Activated CD4-positive, alpha-beta memory T cell treated with anti-CD3 and anti-CD28 coated beads, Interleukin-2, amount 10 ng/mL, durations not matched to agents 7 days and 5 days (primary cell): ENCODE measurements at regions not wholly inside any gene's neighbourhood (a gene's known extent, or its start where the extent isn't known, plus 50 kb on each side); places are given as distances from the start of the nearest gene placed in this dataset.

Experiments used
- CTCF ChIA-PET: fragments of 350-600 bp; sonication (Branson Sonifier 250); formaldehyde crosslinking; loops from one replicate; lab custom pipeline; 2021; ENCODE audit warnings: antibody characterized with exemption, inconsistent platforms; lab: Charles Lee
- POLR2A ChIA-PET: fragments of 350-600 bp; sonication (Branson Sonifier 250); formaldehyde crosslinking; loops from one replicate; lab custom pipeline; 2021; ENCODE audit warnings: antibody characterized with exemption; lab: Charles Lee
- DNase-seq: peaks from one replicate; pipeline ENCODE4 v3.0.0-alpha.2; 2020
- H3K27ac Mint-ChIP-seq: one replicate; pipeline ENCODE4 v1.8.0; 2021; ENCODE audit warnings: mild to moderate bottlenecking, mixed read lengths
- H3K27me3 Mint-ChIP-seq: one replicate; pipeline ENCODE4 v1.8.0; 2021; ENCODE audit warnings: mixed read lengths
- H3K36me3 Mint-ChIP-seq: one replicate; pipeline ENCODE4 v1.8.0; 2021; ENCODE audit warnings: low read depth, mixed read lengths
- H3K4me1 Mint-ChIP-seq: one replicate; pipeline ENCODE4 v1.8.0; 2021; ENCODE audit warnings: mixed read lengths
- H3K4me3 Mint-ChIP-seq: one replicate; pipeline ENCODE4 v1.8.0; 2021; ENCODE audit warnings: mild to moderate bottlenecking, mixed read lengths
- H3K9me3 Mint-ChIP-seq: one replicate; pipeline ENCODE4 v1.8.0; 2021; ENCODE audit warnings: mixed read lengths

GRCh38 chr3:34858067-34858660, 781.2 kb upstream of the ARPP21 start:
- no peak for DNase-seq
- no peaks in the 10 kb centered on the region for H3K4me1 Mint-ChIP-seq
- no peak overlapping the region for H3K27ac Mint-ChIP-seq
- no peaks in the 10 kb centered on the region for H3K27me3 Mint-ChIP-seq
- no peaks in the 10 kb centered on the region for H3K9me3 Mint-ChIP-seq
- POLR2A ChIA-PET: no interaction called here
- CTCF ChIA-PET: interaction anchor here (0.7 kb wide), 1 partner anchor 282 kb away, joined by 4 read pairs; no protein-coding TSS in a partner anchor
- H3K4me3 Mint-ChIP-seq: no peak overlapping the region
- no peaks in the 10 kb centered on the region for H3K36me3 Mint-ChIP-seq

GRCh38 chr3:34859746-34860145, 779.6 kb upstream of the ARPP21 start:
- POLR2A ChIA-PET: no interaction called here
- Mint-ChIP-seq H3K4me3 (no peak overlapping the region), H3K4me1 (no peaks in the 10 kb centered on the region)

GRCh38 chr3:34862456-34862855, 776.9 kb upstream of the ARPP21 start:
- no peak for DNase-seq
- Mint-ChIP-seq H3K27me3 (no peaks in the 10 kb centered on the region), H3K36me3 (no peaks in the 10 kb centered on the region), H3K9me3 (no peaks in the 10 kb centered on the region), H3K4me1 (no peaks in the 10 kb centered on the region), H3K4me3 (no peak overlapping the region), H3K27ac (no peak overlapping the region)
- ChIA-PET POLR2A (no interaction called here), CTCF (no interaction called here)

More at GRCh38 chr3:34859746-34860145, 779.6 kb upstream of the ARPP21 start:
- DNase-seq: no peak
- H3K27me3 Mint-ChIP-seq: no peaks in the 10 kb centered on the region
- CTCF ChIA-PET: no interaction called here
- H3K36me3 Mint-ChIP-seq: no peaks in the 10 kb centered on the region
- H3K27ac Mint-ChIP-seq: no peak overlapping the region
- H3K9me3 Mint-ChIP-seq: no peaks in the 10 kb centered on the region

- CTCF ChIA-PET: no interaction called here
- H3K27ac Mint-ChIP-seq: no peak overlapping the region
- POLR2A ChIA-PET: no interaction called here
- no peaks in the 10 kb centered on the region for H3K27me3 Mint-ChIP-seq
- H3K36me3 Mint-ChIP-seq: no peaks in the 10 kb centered on the region
- no peaks in the 10 kb centered on the region for H3K4me1 Mint-ChIP-seq
- DNase-seq: no peak
- no peak overlapping the region for H3K4me3 Mint-ChIP-seq
- H3K9me3 Mint-ChIP-seq: no peaks in the 10 kb centered on the region
Measured at GRCh38 chr3:34863485-34863884, 775.8 kb upstream of the ARPP21 start.

- no peak for DNase-seq
- H3K27me3 Mint-ChIP-seq: no peaks in the 10 kb centered on the region
- no peaks in the 10 kb centered on the region for H3K36me3 Mint-ChIP-seq
- no peaks in the 10 kb centered on the region for H3K4me1 Mint-ChIP-seq
- no peak overlapping the region for H3K27ac Mint-ChIP-seq
- ChIA-PET POLR2A (no interaction called here), CTCF (no interaction called here)
- no peaks in the 10 kb centered on the region for H3K9me3 Mint-ChIP-seq
- H3K4me3 Mint-ChIP-seq: no peak overlapping the region
Measured at GRCh38 chr3:34864011-34864410, 775.3 kb upstream of the ARPP21 start.

GRCh38 chr3:34865346-34865745, 774.0 kb upstream of the ARPP21 start:
- Mint-ChIP-seq H3K36me3 (no peaks in the 10 kb centered on the region), H3K4me1 (no peaks in the 10 kb centered on the region), H3K27ac (no peak overlapping the region), H3K27me3 (no peaks in the 10 kb centered on the region), H3K4me3 (no peak overlapping the region), H3K9me3 (no peaks in the 10 kb centered on the region)
- DNase-seq: no peak
- ChIA-PET CTCF (no interaction called here), POLR2A (no interaction called here)

GRCh38 chr3:34868935-34869334, 770.4 kb upstream of the ARPP21 start:
- no peak overlapping the region for H3K4me3 Mint-ChIP-seq
- ChIA-PET CTCF (no interaction called here), POLR2A (no interaction called here)
- H3K36me3 Mint-ChIP-seq: no peaks in the 10 kb centered on the region
- no peaks in the 10 kb centered on the region for H3K4me1 Mint-ChIP-seq
- H3K9me3 Mint-ChIP-seq: no peaks in the 10 kb centered on the region
- no peak for DNase-seq
- H3K27ac Mint-ChIP-seq: no peak overlapping the region
- H3K27me3 Mint-ChIP-seq: no peaks in the 10 kb centered on the region

GRCh38 chr3:34869696-34870095, 769.6 kb upstream of the ARPP21 start:
- H3K9me3 Mint-ChIP-seq: no peaks in the 10 kb centered on the region
- ChIA-PET POLR2A (no interaction called here), CTCF (no interaction called here)
- no peaks in the 10 kb centered on the region for H3K27me3 Mint-ChIP-seq
- DNase-seq: no peak
- no peak overlapping the region for H3K27ac Mint-ChIP-seq
- no peak overlapping the region for H3K4me3 Mint-ChIP-seq
- H3K36me3 Mint-ChIP-seq: no peaks in the 10 kb centered on the region
- H3K4me1 Mint-ChIP-seq: no peaks in the 10 kb centered on the region

GRCh38 chr3:34872406-34872805, 766.9 kb upstream of the ARPP21 start:
- DNase-seq: no peak
- POLR2A ChIA-PET: no interaction called here
- CTCF ChIA-PET: no interaction called here
- no peaks in the 10 kb centered on the region for H3K4me1 Mint-ChIP-seq
- no peaks in the 10 kb centered on the region for H3K36me3 Mint-ChIP-seq
- no peaks in the 10 kb centered on the region for H3K9me3 Mint-ChIP-seq
- H3K27me3 Mint-ChIP-seq: no peaks in the 10 kb centered on the region
- H3K27ac Mint-ChIP-seq: no peak overlapping the region
- no peak overlapping the region for H3K4me3 Mint-ChIP-seq

GRCh38 chr3:34876997-34877396, 762.3 kb upstream of the ARPP21 start:
- Mint-ChIP-seq H3K27me3 (no peaks in the 10 kb centered on the region), H3K36me3 (no peaks in the 10 kb centered on the region), H3K27ac (no peak overlapping the region), H3K9me3 (no peaks in the 10 kb centered on the region), H3K4me3 (no peak overlapping the region), H3K4me1 (no peaks in the 10 kb centered on the region)
- ChIA-PET POLR2A (no interaction called here), CTCF (no interaction called here)
- DNase-seq: no peak

GRCh38 chr3:34878488-34878887, 760.8 kb upstream of the ARPP21 start:
- POLR2A ChIA-PET: no interaction called here

GRCh38 chr3:34881026-34881425, 758.3 kb upstream of the ARPP21 start:
- no peak overlapping the region for H3K4me3 Mint-ChIP-seq
- ChIA-PET CTCF (no interaction called here), POLR2A (no interaction called here)
- H3K36me3 Mint-ChIP-seq: no peaks in the 10 kb centered on the region
- no peaks in the 10 kb centered on the region for H3K27me3 Mint-ChIP-seq
- no peaks in the 10 kb centered on the region for H3K9me3 Mint-ChIP-seq
- no peaks in the 10 kb centered on the region for H3K4me1 Mint-ChIP-seq
- H3K27ac Mint-ChIP-seq: no peak overlapping the region
- no peak for DNase-seq

More at GRCh38 chr3:34878488-34878887, 760.8 kb upstream of the ARPP21 start:
- H3K4me3 Mint-ChIP-seq: no peak overlapping the region
- H3K9me3 Mint-ChIP-seq: no peaks in the 10 kb centered on the region
- no peak for DNase-seq
- no peaks in the 10 kb centered on the region for H3K27me3 Mint-ChIP-seq
- CTCF ChIA-PET: no interaction called here
- H3K36me3 Mint-ChIP-seq: no peaks in the 10 kb centered on the region
- no peaks in the 10 kb centered on the region for H3K4me1 Mint-ChIP-seq
- no peak overlapping the region for H3K27ac Mint-ChIP-seq

- H3K36me3 Mint-ChIP-seq: no peaks in the 10 kb centered on the region
- no peak overlapping the region for H3K4me3 Mint-ChIP-seq
- H3K4me1 Mint-ChIP-seq: no peaks in the 10 kb centered on the region
- no peak for DNase-seq
- no peaks in the 10 kb centered on the region for H3K27me3 Mint-ChIP-seq
- CTCF ChIA-PET: no interaction called here
- no peaks in the 10 kb centered on the region for H3K9me3 Mint-ChIP-seq
- no peak overlapping the region for H3K27ac Mint-ChIP-seq
- POLR2A ChIA-PET: no interaction called here
Measured at GRCh38 chr3:34882764-34883163, 756.6 kb upstream of the ARPP21 start.

- Mint-ChIP-seq H3K36me3 (no peaks in the 10 kb centered on the region), H3K27me3 (no peaks in the 10 kb centered on the region), H3K4me1 (no peaks in the 10 kb centered on the region), H3K4me3 (no peak overlapping the region), H3K27ac (no peak overlapping the region), H3K9me3 (no peaks in the 10 kb centered on the region)
- no peak for DNase-seq
- POLR2A ChIA-PET: no interaction called here
- CTCF ChIA-PET: no interaction called here
Measured at GRCh38 chr3:34884007-34884406, 755.3 kb upstream of the ARPP21 start.
